Cardiac fibroblast (primary cell): ENCODE measurements at regions not wholly inside any gene's neighbourhood (a gene's known extent, or its start where the extent isn't known, plus 50 kb on each side); places are given as distances from the start of the nearest gene placed in this dataset.

ENCODE experiments used
- DNase-seq, 2 donors: peaks; one replicate each; pipeline versions ENCODE4 v3.0.0 to v3.0.0-alpha.2; 2010; ENCODE audit warnings: low read depth in 2 of 2
- H3K4me3 ChIP-seq, 2 donors: replicated peaks in 1 of 2; 1 replicate in 1 of 2; 2 replicates in 1 of 2; pipeline ENCODE4 v1.5.1; 2011; ENCODE audit warnings: low read depth in 2 of 2, low read length in 2 of 2, mild to moderate bottlenecking in 2 of 2, moderate library complexity in 1 of 2
- TF ChIP-seq, protein P1 (sequence below): IDR thresholded peaks from one replicate; pipeline ENCODE4 v1.5.1; 2011; ENCODE audit warnings: low read depth, mild to moderate bottlenecking, low read length, inconsistent platforms

DNA sequence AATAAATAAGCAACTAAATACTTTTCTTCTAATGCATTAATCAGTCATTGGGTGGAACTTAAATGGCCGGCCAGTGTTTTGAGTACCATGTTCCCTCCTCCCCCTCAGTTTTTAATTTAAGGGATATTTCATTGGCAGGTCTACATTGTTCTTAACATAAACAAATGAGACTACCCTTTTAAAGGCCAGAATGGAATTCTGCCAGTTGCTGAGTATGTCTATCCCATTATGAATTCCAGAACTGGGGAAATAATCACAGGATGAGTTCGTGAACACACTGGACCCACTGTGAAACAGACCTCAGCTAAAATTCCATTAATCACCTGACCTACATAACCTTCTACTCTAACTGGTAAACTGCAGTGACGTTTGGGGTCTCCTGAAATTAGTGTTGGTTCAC, 305.5 kb upstream of the PKN2 start:
- TF ChIP-seq, protein P1, sequence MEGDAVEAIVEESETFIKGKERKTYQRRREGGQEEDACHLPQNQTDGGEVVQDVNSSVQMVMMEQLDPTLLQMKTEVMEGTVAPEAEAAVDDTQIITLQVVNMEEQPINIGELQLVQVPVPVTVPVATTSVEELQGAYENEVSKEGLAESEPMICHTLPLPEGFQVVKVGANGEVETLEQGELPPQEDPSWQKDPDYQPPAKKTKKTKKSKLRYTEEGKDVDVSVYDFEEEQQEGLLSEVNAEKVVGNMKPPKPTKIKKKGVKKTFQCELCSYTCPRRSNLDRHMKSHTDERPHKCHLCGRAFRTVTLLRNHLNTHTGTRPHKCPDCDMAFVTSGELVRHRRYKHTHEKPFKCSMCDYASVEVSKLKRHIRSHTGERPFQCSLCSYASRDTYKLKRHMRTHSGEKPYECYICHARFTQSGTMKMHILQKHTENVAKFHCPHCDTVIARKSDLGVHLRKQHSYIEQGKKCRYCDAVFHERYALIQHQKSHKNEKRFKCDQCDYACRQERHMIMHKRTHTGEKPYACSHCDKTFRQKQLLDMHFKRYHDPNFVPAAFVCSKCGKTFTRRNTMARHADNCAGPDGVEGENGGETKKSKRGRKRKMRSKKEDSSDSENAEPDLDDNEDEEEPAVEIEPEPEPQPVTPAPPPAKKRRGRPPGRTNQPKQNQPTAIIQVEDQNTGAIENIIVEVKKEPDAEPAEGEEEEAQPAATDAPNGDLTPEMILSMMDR, result no peak

DNA sequence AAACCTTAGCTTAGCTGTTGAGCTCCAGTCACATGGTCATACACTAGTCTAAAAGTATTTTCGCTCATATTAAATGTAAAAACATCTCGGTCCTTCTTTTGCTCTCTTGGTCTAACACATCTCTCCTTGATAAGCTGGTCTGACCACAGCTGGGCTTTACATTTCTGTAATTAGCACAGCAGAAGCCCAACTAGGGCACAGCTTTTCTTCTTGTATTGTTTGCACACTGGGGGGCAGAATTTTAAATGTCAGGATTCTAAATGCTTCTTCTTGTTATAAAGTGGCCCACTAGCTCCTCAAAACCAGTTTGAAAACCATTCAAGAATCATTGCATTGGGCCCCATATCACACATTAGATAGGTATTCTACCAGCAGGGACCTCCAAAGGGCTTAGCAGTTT, 289.1 kb upstream of the PKN2 start:
- DNase-seq, result no peak
- H3K4me3 ChIP-seq, result no peak overlapping the region
- TF ChIP-seq, protein P1, result no peak

More for the DNA sequence above, 305.5 kb upstream of the PKN2 start:
- no peak for DNase-seq
- no peak overlapping the region for H3K4me3 ChIP-seq

DNA sequence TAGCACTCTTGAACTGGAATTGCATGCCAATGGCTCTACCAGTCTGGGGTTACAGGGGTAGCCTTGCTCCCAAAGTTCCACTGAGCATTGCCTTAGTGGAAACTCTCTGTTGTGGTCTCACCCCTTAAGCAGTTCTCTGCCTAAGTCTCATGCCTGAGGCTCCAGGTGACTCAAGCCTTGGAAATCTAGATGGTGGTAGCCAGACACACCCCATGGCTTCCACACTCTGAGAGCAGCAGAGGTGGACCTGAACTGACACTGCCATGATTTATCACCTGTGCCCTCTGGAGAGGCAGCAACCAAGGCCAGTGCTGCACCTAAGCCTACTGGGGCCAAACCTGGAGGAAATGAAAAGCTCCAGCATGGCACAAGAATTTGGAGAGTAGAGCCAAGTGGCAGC, 285.7 kb upstream of the PKN2 start:
- TF ChIP-seq, protein P1, result no peak
- no peak for DNase-seq
- no peak overlapping the region for H3K4me3 ChIP-seq

DNA sequence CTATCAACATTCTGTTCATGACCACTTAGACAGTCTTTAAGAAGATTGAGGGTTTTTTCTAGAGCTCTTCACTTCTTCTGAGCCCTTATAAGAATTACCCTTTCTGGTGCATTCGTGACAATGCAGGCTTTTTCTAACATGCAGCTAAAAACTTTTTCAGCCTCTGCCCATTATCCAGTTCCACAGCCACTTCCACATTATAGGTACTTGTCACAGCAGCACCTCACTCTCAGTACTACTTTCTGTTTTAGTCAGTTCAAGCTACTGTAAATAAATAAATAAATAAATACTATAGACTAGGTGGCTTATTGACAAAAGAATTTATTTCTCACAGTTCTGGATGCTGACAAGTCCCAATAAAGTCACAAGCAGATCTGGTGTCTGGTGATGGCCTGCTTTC, 284.4 kb upstream of the PKN2 start:
- H3K4me3 ChIP-seq, result no peak overlapping the region
- TF ChIP-seq, protein P1, result no peak
- DNase-seq, result no peak

DNA sequence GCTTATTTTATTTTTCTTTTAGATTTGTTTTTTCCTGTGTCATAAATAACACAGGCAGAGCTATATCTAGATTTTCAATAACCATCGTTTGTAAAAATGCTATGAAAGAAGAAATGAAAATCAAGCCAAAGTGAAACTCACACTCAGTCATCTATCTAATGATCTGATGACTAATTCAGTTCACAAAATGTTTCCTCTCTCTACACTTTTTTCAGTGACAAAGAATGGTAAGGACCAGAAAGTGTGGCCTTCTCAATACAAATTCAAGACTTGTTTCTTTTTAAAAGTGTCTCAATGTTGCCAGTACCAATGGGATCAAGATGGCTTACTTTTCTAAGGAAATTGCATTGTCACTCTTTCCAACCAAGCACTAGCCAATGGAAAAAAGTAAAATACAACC, 282.8 kb upstream of the PKN2 start:
- H3K4me3 ChIP-seq, result no peak overlapping the region
- TF ChIP-seq, protein P1, result no peak
- no peak for DNase-seq

DNA sequence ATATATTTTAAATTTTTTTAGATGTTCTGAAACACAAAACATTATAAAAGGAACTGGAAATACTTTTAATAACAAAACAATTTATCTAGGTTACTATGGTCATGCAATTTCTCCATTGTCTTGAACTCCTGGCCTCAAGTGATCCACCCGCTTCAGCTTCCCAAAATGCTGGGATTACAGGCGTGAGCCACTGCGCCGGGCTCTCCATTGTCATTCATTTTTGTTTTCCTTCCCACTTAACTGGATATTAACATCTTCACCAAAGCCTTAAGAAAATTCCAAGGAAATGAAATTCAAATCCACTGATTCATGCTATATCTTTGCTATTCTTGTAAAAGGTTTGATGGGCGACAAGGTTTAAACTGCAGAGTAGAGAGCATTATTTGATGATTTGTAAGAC, 279.5 kb upstream of the PKN2 start:
- TF ChIP-seq, protein P1, result no peak
- no peak for DNase-seq
- no peak overlapping the region for H3K4me3 ChIP-seq

DNA sequence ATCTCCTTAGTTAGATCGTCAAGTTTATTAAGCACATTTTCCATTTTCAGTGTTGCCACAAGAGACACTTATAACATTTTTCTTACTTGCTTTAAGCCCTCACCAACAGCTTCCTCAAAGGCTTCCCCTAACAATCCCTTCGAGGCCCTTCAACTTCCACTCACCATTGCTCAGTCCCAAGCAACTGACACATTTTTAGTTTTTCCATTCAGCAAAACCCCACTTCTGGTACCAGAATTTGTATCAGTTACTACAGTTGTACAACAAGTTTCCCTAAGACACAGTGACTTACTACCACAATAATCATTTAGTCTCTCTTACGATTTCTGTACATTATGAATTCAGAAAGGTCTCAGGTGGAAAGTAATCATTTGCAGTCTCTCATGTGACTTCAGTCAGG, 276.8 kb upstream of the PKN2 start:
- DNase-seq, result no peak
- TF ChIP-seq, protein P1, result no peak
- H3K4me3 ChIP-seq, result no peak overlapping the region
